Gastroesophageal sphincter (tissue), 4 donors: ENCODE measurements at regions not wholly inside any gene's neighbourhood (a gene's known extent, or its start where the extent isn't known, plus 50 kb on each side); places are given as distances from the start of the nearest gene placed in this dataset.

Experiments
- ATAC-seq: fragments of 150-250 bp; one replicate; pipeline ENCODE4 v1.9.1; 2016; ENCODE audit warnings: mild to moderate bottlenecking, moderate library complexity
- H3K27ac ChIP-seq, 4 donors: fragments of 200-600 bp; sonication (generic) in 3 of 4; 1 replicate in 3 of 4; 2 replicates in 1 of 4; pipeline ENCODE4 v1.5.1; 2016 to 2019
- H3K27me3 ChIP-seq: fragments of 200-600 bp; sonication (generic); one replicate; pipeline ENCODE4 v1.5.1; 2019
- H3K36me3 ChIP-seq, 2 donors: fragments of 200-600 bp; sonication (generic); one replicate each; pipeline ENCODE4 v1.5.1; 2019; ENCODE audit warnings: control low read depth in 1 of 2
- H3K4me1 ChIP-seq, 3 donors: fragments of 200-600 bp; sonication (generic); 1 replicate in 2 of 3; 2 replicates in 1 of 3; pipeline ENCODE4 v1.5.1; 2016 to 2019; ENCODE audit warnings: control low read depth in 2 of 3
- H3K4me3 ChIP-seq, 2 donors: fragments of 200-600 bp; sonication (generic); one replicate each; pipeline ENCODE4 v1.5.1; 2019; ENCODE audit warnings: mild to moderate bottlenecking in 1 of 2, moderate library complexity in 1 of 2
- H3K9me3 ChIP-seq, 3 donors: fragments of 200-600 bp; sonication (generic); one replicate each; pipeline ENCODE4 v1.5.1; 2017 to 2019; ENCODE audit warnings: control low read depth in 2 of 3
- CTCF ChIP-seq, 4 experiments: fragments of 200-600 bp in 2 of 4; fragments of 450-650 bp in 2 of 4; sonication (generic) in 1 of 4; IDR thresholded peaks; one replicate each; pipeline ENCODE4 v1.5.1; 2017 to 2019; ENCODE audit warnings: antibody characterized with exemption in 4 of 4, mild to moderate bottlenecking in 2 of 4, moderate library complexity in 2 of 4
- EP300 ChIP-seq: sonication (generic); formaldehyde crosslinking; IDR thresholded peaks from one replicate; pipeline ENCODE4 v1.6.1; 2017; ENCODE audit warnings: antibody characterized with exemption, mild to moderate bottlenecking
- POLR2A ChIP-seq, 2 donors: fragments of 450-650 bp; IDR thresholded peaks; one replicate each; pipeline ENCODE4 v1.6.1; 2017; ENCODE audit warnings: antibody characterized with exemption in 2 of 2, mild to moderate bottlenecking in 2 of 2, moderate library complexity in 1 of 2
- POLR2AphosphoS5 ChIP-seq: sonication (generic); formaldehyde crosslinking; IDR thresholded peaks from one replicate; pipeline ENCODE4 v1.6.1; 2017; ENCODE audit warnings: antibody characterized with exemption
- WGBS, 2 donors: methylation state at CpG; one replicate each; pipeline ENCODE4 v1.1.5; 2018; ENCODE audit warnings: low coverage in 1 of 2; 5-methylcytosine and 5-hydroxymethylcytosine counted together

DNA sequence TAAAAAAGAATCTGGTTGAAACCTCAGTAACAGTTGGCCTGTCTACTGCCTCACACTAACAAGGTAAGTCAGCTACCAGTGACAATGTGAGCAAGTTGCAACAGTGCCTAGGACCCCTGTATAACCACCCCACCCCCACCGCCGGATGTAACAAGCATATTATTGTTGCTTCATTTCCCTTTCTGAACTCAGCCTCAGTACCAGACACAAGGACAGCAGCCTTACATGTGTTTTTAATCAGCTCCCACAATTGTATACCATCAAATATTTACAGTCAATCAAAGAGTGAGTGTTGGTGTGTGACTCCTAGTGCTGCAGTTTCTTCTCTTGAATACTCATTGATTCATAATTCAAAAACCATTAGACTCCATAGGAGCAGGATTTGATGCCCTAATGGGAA lies 96.4 kb downstream of the PYDC2 start:
- Histone ChIP-seq H3K27me3 (no peaks in the 10 kb centered on the region), H3K4me3 (no peak overlapping the region), H3K36me3 (no peaks in the 10 kb centered on the region), H3K27ac (no peak overlapping the region), H3K9me3 (no peaks in the 10 kb centered on the region), H3K4me1 (no peaks in the 10 kb centered on the region)
- TF ChIP-seq POLR2A (IDR thresholded peaks at IDR 0.05): no peak
- TF ChIP-seq CTCF (IDR thresholded peaks at IDR 0.05): no peak
- no peak for TF ChIP-seq EP300
- TF ChIP-seq POLR2AphosphoS5: no peak
- ATAC-seq: no peak
- WGBS, 2 donors: 67% methylated on average over 1 of the region's 2 CpGs; no CpG with 5 or more reads in 1 of the 2 donors

GRCh38 chr3:191563722-191564121 lies 102.8 kb downstream of the PYDC2 start:
- TF ChIP-seq EP300: no peak
- TF ChIP-seq CTCF (IDR thresholded peaks at IDR 0.05): no peak
- TF ChIP-seq POLR2AphosphoS5: no peak
- no peak for TF ChIP-seq POLR2A (IDR thresholded peaks at IDR 0.05)
- H3K4me3 ChIP-seq: no peak overlapping the region
- no peaks in the 10 kb centered on the region for H3K4me1 ChIP-seq
- H3K36me3 ChIP-seq: no peaks in the 10 kb centered on the region
- no peaks in the 10 kb centered on the region for H3K27me3 ChIP-seq
- 21 to 25% methylated on average over 7 of the region's 7 CpGs for WGBS, 2 donors
- ATAC-seq: no peak
- no peaks in the 10 kb centered on the region for H3K9me3 ChIP-seq
- no peak overlapping the region for H3K27ac ChIP-seq

DNA sequence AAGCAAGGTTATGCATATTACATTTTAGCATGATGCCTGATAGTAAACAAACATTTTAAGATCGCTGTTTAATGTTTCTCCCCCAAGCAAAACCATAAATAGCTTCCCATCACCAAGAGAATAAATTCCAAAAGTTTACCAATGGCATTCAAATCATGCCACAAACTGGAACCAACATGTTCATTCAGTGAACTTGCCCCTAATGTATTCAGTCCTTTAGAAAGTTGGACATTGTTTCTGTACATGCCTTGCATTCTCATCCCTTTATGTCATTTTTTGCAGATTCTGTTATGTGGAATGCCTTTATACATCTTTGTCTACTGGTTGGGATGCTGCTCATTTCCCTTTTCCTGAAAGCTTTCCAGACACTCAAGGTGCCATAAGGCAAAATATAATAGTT lies 105.5 kb downstream of the PYDC2 start:
- Histone ChIP-seq H3K27me3 (no peaks in the 10 kb centered on the region), H3K36me3 (no peaks in the 10 kb centered on the region), H3K4me3 (no peak overlapping the region), H3K27ac (no peak overlapping the region), H3K9me3 (no peaks in the 10 kb centered on the region), H3K4me1 (no peaks in the 10 kb centered on the region)
- WGBS, 2 donors: 75 to 93% methylated on average over 1 of the region's 1 CpG
- TF ChIP-seq POLR2A (IDR thresholded peaks at IDR 0.05) (no peak), CTCF (IDR thresholded peaks at IDR 0.05) (no peak), POLR2AphosphoS5 (no peak), EP300 (no peak)
- ATAC-seq: no peak

DNA sequence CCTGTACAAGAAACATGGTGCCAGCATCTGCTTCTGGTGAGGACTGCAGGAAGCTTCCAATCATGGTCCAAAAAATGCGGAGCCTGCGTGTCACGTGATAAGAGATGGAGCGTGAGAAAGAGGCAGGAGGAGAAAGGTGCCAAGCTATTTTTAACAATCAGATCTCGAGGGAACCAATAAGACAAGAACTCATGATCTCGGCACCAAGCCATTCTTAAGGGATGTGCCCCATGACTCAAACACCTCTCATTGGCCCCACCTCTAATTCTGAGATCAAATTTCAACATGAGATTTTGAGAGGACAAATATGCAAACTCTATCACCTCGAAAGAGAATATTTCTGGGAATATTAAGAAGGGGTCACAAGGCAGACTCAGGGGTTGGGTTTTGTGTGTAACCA lies 107.2 kb downstream of the PYDC2 start:
- Histone ChIP-seq H3K9me3 (no peaks in the 10 kb centered on the region), H3K4me3 (no peak overlapping the region), H3K4me1 (no peaks in the 10 kb centered on the region), H3K27me3 (no peaks in the 10 kb centered on the region), H3K27ac (no peak overlapping the region), H3K36me3 (no peaks in the 10 kb centered on the region)
- no peak for ATAC-seq
- WGBS, 2 donors: 83 to 90% methylated on average over 6 to 7 of the region's 7 CpGs
- TF ChIP-seq POLR2A (IDR thresholded peaks at IDR 0.05): no peak
- TF ChIP-seq POLR2AphosphoS5: no peak
- no peak for TF ChIP-seq CTCF (IDR thresholded peaks at IDR 0.05)
- TF ChIP-seq EP300: no peak

GRCh38 chr3:191592105-191592504 lies 131.1 kb downstream of the PYDC2 start:
- WGBS, 2 donors: 80 to 100% methylated on average over 1 of the region's 1 CpG
- Histone ChIP-seq H3K9me3 (no peaks in the 10 kb centered on the region), H3K36me3 (no peaks in the 10 kb centered on the region), H3K27me3 (no peaks in the 10 kb centered on the region), H3K27ac (no peak overlapping the region), H3K4me3 (no peak overlapping the region), H3K4me1 (no peaks in the 10 kb centered on the region)
- TF ChIP-seq EP300 (no peak), CTCF (IDR thresholded peaks at IDR 0.05) (no peak), POLR2A (IDR thresholded peaks at IDR 0.05) (no peak), POLR2AphosphoS5 (no peak)
- no peak for ATAC-seq
